ENCODE measurements at regions not wholly inside any gene's neighbourhood (a gene's known extent, or its start where the extent isn't known, plus 50 kb on each side); places are given as distances from the start of the nearest gene placed in this dataset.

GRCh38 chr10:4067931-4068561 lies 283.0 kb upstream of the KLF6 start:
- ATAC-seq (replicated peaks): peak; percentile 37
- Mint-ChIP-seq H3K4me1 (no peaks in the 10 kb centered on the region), H3K9me3 (no peaks in the 10 kb centered on the region), H3K27ac (no peak overlapping the region), H3K36me3 (ENCODE audit: low read depth) (no peaks in the 10 kb centered on the region), H3K27me3 (no peaks in the 10 kb centered on the region), H3K4me3 (no peak overlapping the region)

- Mint-ChIP-seq H3K4me1 (no peaks in the 10 kb centered on the region), H3K9me3 (no peaks in the 10 kb centered on the region), H3K4me3 (no peak overlapping the region), H3K36me3 (ENCODE audit: low read depth) (no peaks in the 10 kb centered on the region), H3K27me3 (no peaks in the 10 kb centered on the region), H3K27ac (no peak overlapping the region)
- ATAC-seq (replicated peaks): peak; percentile 79
Measured at GRCh38 chr10:4067531-4067930, 282.5 kb upstream of the KLF6 start.

GRCh38 chr10:4066581-4067390 lies 281.8 kb upstream of the KLF6 start:
- peak; percentile 84 for ATAC-seq (replicated peaks)
- H3K9me3 Mint-ChIP-seq: no peaks in the 10 kb centered on the region
- no peak overlapping the region for H3K4me3 Mint-ChIP-seq
- no peak overlapping the region for H3K27ac Mint-ChIP-seq
- H3K36me3 Mint-ChIP-seq (ENCODE audit: low read depth): no peaks in the 10 kb centered on the region
- H3K4me1 Mint-ChIP-seq: no peaks in the 10 kb centered on the region
- no peaks in the 10 kb centered on the region for H3K27me3 Mint-ChIP-seq

- Mint-ChIP-seq H3K27me3 (no peaks in the 10 kb centered on the region), H3K36me3 (ENCODE audit: low read depth) (no peaks in the 10 kb centered on the region), H3K9me3 (no peaks in the 10 kb centered on the region), H3K4me1 (peaks cover 14% of the 10 kb centered on the region), H3K4me3 (no peak overlapping the region), H3K27ac (no peak overlapping the region)
- no peak for ATAC-seq (replicated peaks)
Measured at GRCh38 chr10:4064489-4064888, 279.5 kb upstream of the KLF6 start.

DNA sequence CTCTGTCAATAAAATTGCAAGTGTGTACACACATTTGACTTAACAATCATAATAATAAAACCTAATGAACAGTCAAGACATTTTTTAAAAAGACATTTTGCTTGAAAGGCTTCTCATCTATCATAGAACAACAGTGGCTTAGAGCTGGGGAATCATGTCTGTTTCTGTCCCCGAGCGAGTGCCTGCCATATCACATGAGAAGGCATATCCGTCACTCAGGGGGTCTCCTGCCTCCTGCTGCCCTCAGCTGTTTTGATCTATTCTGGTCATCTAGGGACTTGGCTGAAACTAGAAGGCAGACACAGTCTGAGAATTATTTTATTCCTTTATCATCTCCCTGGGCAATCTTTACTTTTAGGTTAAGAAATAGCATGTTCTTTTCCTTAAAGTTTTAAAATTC lies 278.7 kb upstream of the KLF6 start:
- Mint-ChIP-seq H3K27ac (no peak overlapping the region), H3K4me3 (no peak overlapping the region), H3K9me3 (no peaks in the 10 kb centered on the region), H3K4me1 (peaks cover 14% of the 10 kb centered on the region), H3K27me3 (no peaks in the 10 kb centered on the region), H3K36me3 (ENCODE audit: low read depth) (no peaks in the 10 kb centered on the region)
- ATAC-seq (replicated peaks): no peak

DNA sequence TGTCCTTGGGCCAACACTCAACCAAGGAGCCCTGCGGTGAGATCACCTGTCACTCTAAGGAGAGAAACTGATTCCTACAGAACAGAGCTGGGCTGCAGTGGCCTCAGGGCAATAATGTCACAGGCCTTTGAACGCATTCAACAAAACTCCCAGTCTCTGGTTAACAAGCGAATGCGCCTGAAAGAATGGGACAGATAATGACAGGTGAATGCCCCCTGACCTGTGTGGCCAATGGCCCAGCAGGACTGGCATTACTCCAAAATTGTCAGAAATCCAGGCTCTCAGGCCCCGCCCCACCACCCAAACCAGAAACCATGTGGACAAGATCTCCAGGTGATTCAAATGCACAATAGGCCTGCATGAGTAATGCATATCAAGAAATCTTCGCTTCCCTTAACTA lies 277.7 kb upstream of the KLF6 start:
- ATAC-seq (replicated peaks): no peak
- no peaks in the 10 kb centered on the region for H3K36me3 Mint-ChIP-seq (ENCODE audit: low read depth)
- H3K4me1 Mint-ChIP-seq: peaks cover 14% of the 10 kb centered on the region
- no peak overlapping the region for H3K4me3 Mint-ChIP-seq
- H3K9me3 Mint-ChIP-seq: no peaks in the 10 kb centered on the region
- no peaks in the 10 kb centered on the region for H3K27me3 Mint-ChIP-seq
- no peak overlapping the region for H3K27ac Mint-ChIP-seq

GRCh38 chr10:4062072-4062471 lies 277.1 kb upstream of the KLF6 start:
- H3K27ac Mint-ChIP-seq: no peak overlapping the region
- ATAC-seq (replicated peaks): no peak
- H3K4me3 Mint-ChIP-seq: no peak overlapping the region
- H3K36me3 Mint-ChIP-seq (ENCODE audit: low read depth): no peaks in the 10 kb centered on the region
- peaks cover 14% of the 10 kb centered on the region for H3K4me1 Mint-ChIP-seq
- H3K9me3 Mint-ChIP-seq: no peaks in the 10 kb centered on the region
- no peaks in the 10 kb centered on the region for H3K27me3 Mint-ChIP-seq

GRCh38 chr10:4061441-4061951 lies 276.5 kb upstream of the KLF6 start:
- no peak overlapping the region for H3K4me3 Mint-ChIP-seq
- no peak for ATAC-seq (replicated peaks)
- no peak overlapping the region for H3K27ac Mint-ChIP-seq
- peaks cover 14% of the 10 kb centered on the region for H3K4me1 Mint-ChIP-seq
- H3K27me3 Mint-ChIP-seq: no peaks in the 10 kb centered on the region
- no peaks in the 10 kb centered on the region for H3K9me3 Mint-ChIP-seq
- no peaks in the 10 kb centered on the region for H3K36me3 Mint-ChIP-seq (ENCODE audit: low read depth)

DNA sequence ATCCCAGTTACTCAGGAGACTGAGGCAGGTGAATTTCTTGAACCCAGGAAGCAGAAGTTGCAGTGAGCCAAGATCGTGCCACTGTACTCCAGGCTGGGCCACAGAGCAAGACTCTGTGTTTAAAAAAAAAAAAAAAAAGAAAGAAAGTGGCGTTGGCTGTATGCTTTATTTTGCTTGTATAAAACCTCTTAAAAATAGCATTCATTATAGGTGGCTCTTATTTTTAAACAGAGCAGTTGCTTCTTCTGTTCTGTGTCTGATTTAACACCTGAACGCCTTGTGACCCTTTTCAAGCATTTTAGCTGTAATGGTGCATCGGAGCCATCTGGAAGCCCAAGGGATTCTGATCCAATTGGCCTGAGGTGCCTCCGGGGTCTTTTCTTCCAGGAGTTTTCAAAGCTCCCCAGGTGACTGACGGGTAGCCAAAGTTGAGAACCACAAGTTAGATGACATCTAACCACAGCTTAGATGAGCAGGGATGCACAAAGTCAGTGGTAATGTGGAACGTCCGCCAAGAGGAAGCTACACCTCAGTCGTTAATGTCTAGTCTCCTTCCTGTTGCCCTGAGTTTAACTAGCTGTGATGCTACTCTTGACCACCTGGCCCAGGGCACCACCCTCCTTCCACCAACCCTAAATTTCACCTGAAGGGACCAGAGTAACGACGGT lies 274.6 kb upstream of the KLF6 start:
- H3K36me3 Mint-ChIP-seq (ENCODE audit: low read depth): no peaks in the 10 kb centered on the region
- peaks cover 14% of the 10 kb centered on the region for H3K4me1 Mint-ChIP-seq
- H3K27ac Mint-ChIP-seq: no peak overlapping the region
- ATAC-seq (replicated peaks): peak; percentile 48
- H3K27me3 Mint-ChIP-seq: no peaks in the 10 kb centered on the region
- H3K9me3 Mint-ChIP-seq: no peaks in the 10 kb centered on the region
- peak overlapping the region; percentile 41 for H3K4me3 Mint-ChIP-seq

- ATAC-seq (replicated peaks): no peak
Measured at GRCh38 chr10:4058514-4059029, 273.6 kb upstream of the KLF6 start.

DNA sequence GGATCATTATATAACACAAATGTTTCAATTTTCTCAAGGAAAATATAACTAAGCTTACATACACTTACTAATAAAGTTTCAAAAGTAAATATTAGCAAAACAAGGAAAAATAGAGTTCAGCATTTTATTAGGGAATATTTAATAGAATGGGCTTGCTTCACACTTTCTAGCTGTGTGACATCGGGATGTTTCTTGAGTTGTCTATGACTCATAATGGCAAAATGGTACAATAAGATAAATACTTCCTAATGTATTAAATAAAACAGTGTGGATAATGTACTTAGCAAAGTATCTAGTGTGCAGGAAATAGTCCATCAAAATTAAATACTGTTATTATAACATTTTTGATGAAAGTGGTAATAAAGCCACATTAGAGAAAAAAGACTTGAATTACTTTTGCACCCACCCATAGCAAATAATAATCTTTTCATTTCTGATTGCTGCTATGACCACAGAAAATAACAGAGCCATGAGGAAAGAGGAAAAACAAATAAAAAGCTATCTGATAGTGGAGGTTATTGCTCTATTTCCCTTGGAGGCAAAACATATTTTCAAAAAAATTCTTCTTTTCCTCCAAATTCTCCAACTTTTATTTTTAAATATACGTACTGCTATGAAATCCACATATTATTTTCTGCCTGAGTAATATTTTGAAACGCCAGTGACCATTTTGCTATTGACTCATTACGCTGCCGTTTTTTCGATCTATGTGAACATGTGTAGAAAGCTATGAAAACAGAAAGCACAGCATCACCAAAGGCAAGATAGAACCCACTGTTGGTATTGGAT lies 272.9 kb upstream of the KLF6 start:
- peaks cover 14% of the 10 kb centered on the region for H3K4me1 Mint-ChIP-seq
- ATAC-seq (replicated peaks): no peak
- H3K27ac Mint-ChIP-seq: no peak overlapping the region
- H3K4me3 Mint-ChIP-seq: no peak overlapping the region
- H3K36me3 Mint-ChIP-seq (ENCODE audit: low read depth): no peaks in the 10 kb centered on the region
- no peaks in the 10 kb centered on the region for H3K27me3 Mint-ChIP-seq
- H3K9me3 Mint-ChIP-seq: no peaks in the 10 kb centered on the region

More at GRCh38 chr10:4058514-4059029, 273.6 kb upstream of the KLF6 start:
- Mint-ChIP-seq H3K27ac (no peak overlapping the region), H3K9me3 (no peaks in the 10 kb centered on the region), H3K27me3 (no peaks in the 10 kb centered on the region), H3K36me3 (ENCODE audit: low read depth) (no peaks in the 10 kb centered on the region), H3K4me1 (peaks cover 14% of the 10 kb centered on the region), H3K4me3 (no peak overlapping the region)

- no peaks in the 10 kb centered on the region for H3K36me3 Mint-ChIP-seq (ENCODE audit: low read depth)
- no peaks in the 10 kb centered on the region for H3K27me3 Mint-ChIP-seq
- H3K4me3 Mint-ChIP-seq: no peak overlapping the region
- H3K4me1 Mint-ChIP-seq: peaks cover 14% of the 10 kb centered on the region
- H3K9me3 Mint-ChIP-seq: no peaks in the 10 kb centered on the region
- no peak for ATAC-seq (replicated peaks)
- no peak overlapping the region for H3K27ac Mint-ChIP-seq
Measured at GRCh38 chr10:4057021-4057420, 272.0 kb upstream of the KLF6 start.

GRCh38 chr10:4054656-4055435 lies 269.8 kb upstream of the KLF6 start:
- ATAC-seq (replicated peaks): no peak
- Mint-ChIP-seq H3K9me3 (no peaks in the 10 kb centered on the region), H3K36me3 (ENCODE audit: low read depth) (no peaks in the 10 kb centered on the region), H3K27ac (no peak overlapping the region), H3K4me1 (peaks cover 2% of the 10 kb centered on the region), H3K4me3 (no peak overlapping the region), H3K27me3 (no peaks in the 10 kb centered on the region)

Measured in activated T-helper 17 cell treated with anti-CD3 and anti-CD28 coated beads, Interleukin-2, amount 50 U/mL, for 72 hours (primary cell).